ENCODE measurements at regions not wholly inside any gene's neighbourhood (a gene's known extent, or its start where the extent isn't known, plus 50 kb on each side); places are given as distances from the start of the nearest gene placed in this dataset.

GRCh38 chr4:156685308-156685707, 286.3 kb downstream of the PDGFC start:
- 54% methylated on average over 3 of the region's 3 CpGs for WGBS
- DNase-seq (ENCODE audit: extremely low spot score) = no peak
- no peak for TF ChIP-seq POLR2AphosphoS5 (IDR thresholded peaks at IDR 0.05)
- TF ChIP-seq EP300 (IDR thresholded peaks at IDR 0.05) = no peak
- TF ChIP-seq POLR2A (IDR thresholded peaks at IDR 0.05; ENCODE audit: low read depth) = no peak
- TF ChIP-seq CTCF (IDR thresholded peaks at IDR 0.05) = no peak
- no peaks in the 10 kb centered on the region for H3K9me3 ChIP-seq
- no peak overlapping the region for H3K27ac ChIP-seq (replicated peaks in 1 of 4)
- no peaks in the 10 kb centered on the region for H3K4me1 ChIP-seq
- H3K4me3 ChIP-seq = no peak overlapping the region
- H3K27me3 ChIP-seq = no peaks in the 10 kb centered on the region
- H3K36me3 ChIP-seq = no peaks in the 10 kb centered on the region
- intact Hi-C loops (cut with DNase I) = no loop called here

DNA sequence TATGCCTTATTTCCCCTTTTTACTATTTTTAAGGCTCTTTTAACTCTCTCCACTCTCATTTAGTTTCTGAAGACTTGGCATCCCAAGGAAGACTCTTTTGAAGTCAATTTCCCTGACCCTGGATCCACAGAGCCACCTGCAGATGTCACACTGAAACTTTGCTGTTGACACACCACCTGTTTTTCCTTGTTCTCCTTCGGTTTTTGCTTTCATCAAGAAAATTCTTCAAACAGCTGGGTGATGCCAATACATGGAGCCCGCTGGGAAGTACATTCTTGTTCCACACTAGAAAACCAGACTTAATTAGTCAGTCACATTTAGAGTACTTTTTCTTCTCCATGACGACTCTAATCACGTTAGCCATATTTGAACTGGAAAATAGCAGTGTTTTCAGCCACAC, 293.9 kb downstream of the PDGFC start:
- intact Hi-C loops (cut with DNase I) = no loop called here
- no peaks in the 10 kb centered on the region for H3K9me3 ChIP-seq
- 84% methylated on average over 4 of the region's 4 CpGs for WGBS
- H3K4me3 ChIP-seq = no peak overlapping the region
- DNase-seq (ENCODE audit: extremely low spot score) = no peak
- H3K27ac ChIP-seq (replicated peaks in 1 of 4) = no peak overlapping the region
- H3K27me3 ChIP-seq = no peaks in the 10 kb centered on the region
- no peaks in the 10 kb centered on the region for H3K36me3 ChIP-seq
- peaks cover 0 to 5% (median 0%) of the 10 kb centered on the region in 4 donors for H3K4me1 ChIP-seq
- TF ChIP-seq POLR2A (IDR thresholded peaks at IDR 0.05; ENCODE audit: low read depth) = no peak
- TF ChIP-seq CTCF (IDR thresholded peaks at IDR 0.05) = no peak
- no peak for TF ChIP-seq POLR2AphosphoS5 (IDR thresholded peaks at IDR 0.05)
- TF ChIP-seq EP300 (IDR thresholded peaks at IDR 0.05) = no peak

GRCh38 chr4:156677131-156677531, 294.5 kb downstream of the PDGFC start:
- Histone ChIP-seq H3K4me3 (no peak overlapping the region), H3K9me3 (no peaks in the 10 kb centered on the region), H3K4me1 (peaks cover 0 to 5% (median 0%) of the 10 kb centered on the region in 4 donors), H3K27ac (replicated peaks in 1 of 4) (no peak overlapping the region), H3K36me3 (no peaks in the 10 kb centered on the region), H3K27me3 (no peaks in the 10 kb centered on the region)
- 73% methylated on average over 6 of the region's 6 CpGs for WGBS
- intact Hi-C loops (cut with DNase I) = no loop called here
- no peak for TF ChIP-seq POLR2A (IDR thresholded peaks at IDR 0.05; ENCODE audit: low read depth)
- TF ChIP-seq EP300 (IDR thresholded peaks at IDR 0.05) = no peak
- TF ChIP-seq CTCF (IDR thresholded peaks at IDR 0.05) = no peak
- TF ChIP-seq POLR2AphosphoS5 (IDR thresholded peaks at IDR 0.05) = no peak
- DNase-seq (ENCODE audit: extremely low spot score) = no peak

- 88% methylated on average over 3 of the region's 3 CpGs for WGBS
- no peak overlapping the region for H3K4me3 ChIP-seq
Measured at GRCh38 chr4:156676116-156676851, 295.3 kb downstream of the PDGFC start.

More at GRCh38 chr4:156676116-156676851, 295.3 kb downstream of the PDGFC start:
- H3K27ac ChIP-seq (replicated peaks in 1 of 4) = no peak overlapping the region
- no peaks in the 10 kb centered on the region for H3K36me3 ChIP-seq
- intact Hi-C loops (cut with DNase I) = no loop called here
- no peaks in the 10 kb centered on the region for H3K27me3 ChIP-seq
- TF ChIP-seq CTCF (IDR thresholded peaks at IDR 0.05) (no peak), EP300 (IDR thresholded peaks at IDR 0.05) (no peak), POLR2AphosphoS5 (IDR thresholded peaks at IDR 0.05) (no peak), POLR2A (IDR thresholded peaks at IDR 0.05; ENCODE audit: low read depth) (no peak)
- no peaks in the 10 kb centered on the region for H3K9me3 ChIP-seq
- DNase-seq (ENCODE audit: extremely low spot score) = no peak
- H3K4me1 ChIP-seq = peaks cover 0 to 5% (median 0%) of the 10 kb centered on the region in 4 donors

Data from esophagus muscularis mucosa (tissue), 4 donors.